ENCODE measurements at regions not wholly inside any gene's neighbourhood (a gene's known extent, or its start where the extent isn't known, plus 50 kb on each side); places are given as distances from the start of the nearest gene placed in this dataset.

DNA sequence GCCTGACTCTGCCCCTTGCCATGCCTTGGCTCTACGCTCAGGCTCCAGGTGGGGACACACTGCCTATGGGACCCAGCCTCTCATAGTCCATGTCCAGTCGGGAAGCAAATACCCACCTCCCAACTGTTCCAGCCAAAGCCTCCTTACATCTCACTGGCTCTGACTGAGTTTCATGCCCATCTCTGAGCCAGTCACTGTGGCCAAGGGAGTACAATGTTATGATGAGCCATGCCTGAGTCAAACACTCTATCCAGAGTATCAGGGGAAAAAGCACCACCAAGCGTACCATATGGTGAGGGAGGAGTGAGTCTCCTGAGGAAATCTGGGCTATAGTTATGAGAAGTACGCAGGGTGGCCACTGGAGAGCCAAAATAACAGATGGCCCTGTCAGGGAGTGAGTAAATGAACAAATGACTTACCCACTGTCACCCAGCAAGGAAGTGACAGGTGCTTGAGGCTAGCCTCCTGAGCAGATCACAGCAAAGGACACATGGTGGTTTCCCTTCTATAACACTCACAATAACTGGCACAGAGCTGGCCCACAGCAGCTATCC is 236.6 kb upstream of the GJB5 start:
- DNase-seq = no peak

- DNase-seq = no peak
Measured at GRCh38 chr1:34520111-34520510, 234.7 kb upstream of the GJB5 start.

DNA sequence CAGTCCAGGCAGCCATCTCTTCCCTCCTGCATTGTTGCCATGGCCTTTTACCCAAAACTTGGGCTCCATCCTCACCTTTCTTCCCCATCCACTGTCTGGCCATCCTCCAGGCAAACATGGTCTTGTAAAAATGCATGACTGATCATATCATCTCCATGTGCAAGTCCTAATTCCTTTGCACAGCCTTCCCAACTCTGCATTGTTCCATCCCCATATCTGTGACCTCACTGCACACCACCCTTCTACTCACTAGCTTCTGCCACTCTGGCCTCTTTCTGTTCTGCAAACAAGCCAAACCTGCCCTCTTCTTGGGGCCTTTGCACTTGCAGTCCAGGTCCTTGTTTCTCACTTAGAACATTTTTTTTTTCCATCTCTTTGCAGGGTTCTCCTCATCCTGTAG is 230.1 kb upstream of the GJB5 start:
- DNase-seq = no peak

DNA sequence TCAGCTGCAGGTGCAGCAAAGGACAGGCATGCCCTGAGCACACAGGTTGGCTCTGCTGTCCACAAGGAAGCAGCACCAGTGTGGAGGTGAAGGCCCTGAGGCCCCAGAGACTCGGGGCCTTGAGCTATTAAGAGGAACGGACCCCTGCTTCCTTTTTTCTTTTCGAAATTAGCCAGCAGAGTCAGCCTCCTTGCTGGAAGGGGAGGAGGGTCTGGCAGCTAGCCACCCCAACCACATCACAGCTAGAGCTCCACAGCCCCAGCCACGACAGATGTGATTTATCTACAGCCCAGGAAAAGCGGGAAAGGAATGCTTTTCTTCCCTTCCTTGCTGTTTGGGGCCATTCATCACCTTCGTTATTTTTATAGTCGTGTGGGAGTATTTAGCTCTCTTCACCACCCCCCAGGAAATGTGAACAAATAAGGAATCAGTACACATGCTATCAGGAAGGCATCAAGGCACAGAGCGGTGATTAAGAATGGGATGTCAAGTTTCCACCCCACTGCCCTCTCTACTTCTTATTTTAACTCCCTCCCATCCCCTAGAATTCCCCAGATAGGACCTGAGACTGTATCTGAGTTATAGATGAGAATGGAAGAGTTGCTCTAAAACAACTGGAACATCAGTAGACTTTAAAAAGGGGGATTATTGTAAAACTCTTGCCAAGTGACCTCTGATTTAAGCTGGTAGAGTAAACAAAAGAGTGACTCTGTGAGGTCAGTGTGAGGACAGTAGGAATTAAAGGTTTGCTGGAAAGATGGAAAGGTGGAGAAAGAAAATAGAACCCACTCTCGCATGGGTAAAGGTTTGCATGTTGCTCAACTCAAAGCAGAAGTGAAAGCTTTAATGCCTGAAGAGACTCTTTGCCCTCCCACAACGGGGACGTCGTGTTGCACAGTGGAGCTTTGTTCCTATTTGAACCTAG is 224.7 kb upstream of the GJB5 start:
- no peak for DNase-seq

DNA sequence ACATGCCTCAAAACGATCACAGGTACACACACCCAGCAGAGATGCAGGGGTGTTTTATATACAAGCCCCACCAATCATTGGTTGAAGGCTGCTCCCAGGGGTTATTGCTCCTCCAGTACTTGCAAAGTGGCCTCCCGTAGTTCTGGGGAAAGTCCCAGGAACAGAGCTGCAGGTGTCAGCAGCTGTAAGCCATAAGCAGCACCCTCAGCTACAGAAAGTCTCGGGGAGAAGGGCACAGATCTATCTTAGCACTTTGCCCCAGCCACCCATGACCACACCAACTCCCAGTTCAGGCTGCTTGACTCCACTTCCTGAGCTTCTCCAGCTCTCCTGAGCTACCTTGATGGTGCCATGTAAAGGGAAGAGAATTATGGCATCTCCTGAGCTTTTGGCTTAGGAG is 222.7 kb upstream of the GJB5 start:
- no peak for DNase-seq

DNA sequence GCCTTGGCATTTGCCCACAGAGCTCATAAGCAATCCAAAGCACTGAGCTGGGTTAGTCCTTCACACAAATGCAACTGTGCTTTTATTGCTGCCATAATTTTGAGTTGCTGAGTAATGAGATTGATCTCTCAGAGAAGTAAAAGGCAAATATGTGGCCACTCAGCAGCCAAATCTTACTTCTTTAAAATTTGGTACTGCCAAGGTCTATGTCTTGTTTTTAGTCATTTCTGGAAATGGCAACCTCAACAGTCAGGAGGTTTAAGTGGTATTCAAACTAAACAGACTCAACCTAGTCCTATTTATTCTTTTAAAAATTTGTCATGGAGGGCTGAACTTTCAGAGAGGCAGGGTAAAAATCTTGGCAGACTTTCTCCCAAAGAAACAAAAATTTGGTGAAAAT is 216.4 kb upstream of the GJB5 start:
- no peak for DNase-seq

DNA sequence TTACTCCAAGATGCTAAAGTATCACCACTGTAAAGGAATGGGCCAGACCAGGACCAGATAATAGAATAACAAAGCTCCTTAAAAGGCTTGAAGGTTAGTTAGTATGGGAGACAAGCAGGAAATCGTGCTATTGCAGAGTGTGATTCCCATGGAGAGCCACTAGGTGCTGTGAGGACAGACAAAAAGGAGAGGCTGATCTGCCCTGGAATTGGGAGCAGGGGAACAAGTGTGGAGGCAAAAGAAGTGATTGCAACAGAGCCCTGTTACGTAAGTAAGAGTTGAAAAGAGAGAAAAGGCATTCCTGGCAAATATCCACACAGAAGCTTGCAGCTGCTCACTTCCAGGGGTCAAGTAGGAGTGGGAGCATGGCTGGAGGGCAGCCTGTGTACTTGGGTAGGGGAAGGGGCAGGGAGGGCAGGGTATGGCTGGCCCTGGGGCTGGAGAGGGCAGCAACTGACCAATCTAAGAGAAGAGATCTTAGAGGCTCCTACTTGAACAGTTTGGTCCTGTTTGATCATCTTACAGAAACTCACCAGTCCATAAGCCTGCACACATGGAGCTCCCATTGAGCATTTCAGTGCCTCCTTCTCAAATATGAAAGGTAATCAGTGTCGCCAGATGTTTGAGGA is 207.7 kb upstream of the GJB5 start:
- no peak for DNase-seq

DNA sequence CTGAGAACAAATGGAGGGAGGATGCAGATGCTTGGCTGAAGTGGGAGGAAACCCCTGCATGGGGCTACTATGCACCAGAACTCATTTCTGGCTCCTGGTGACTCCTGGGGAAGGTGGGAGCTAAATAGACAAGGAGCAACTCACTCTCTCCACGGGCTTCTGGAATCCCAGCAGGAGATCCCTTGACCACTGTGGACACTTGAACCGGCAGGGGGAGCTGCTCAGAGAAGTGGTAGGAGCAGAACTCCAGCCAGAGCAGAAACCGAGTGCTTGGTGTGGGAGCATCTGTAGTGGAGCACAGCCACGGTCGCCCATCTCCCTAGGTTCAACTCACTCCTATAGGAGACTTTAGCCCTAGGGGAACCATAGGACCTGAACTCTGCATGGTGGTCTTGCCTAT is 205.6 kb upstream of the GJB5 start:
- DNase-seq = no peak

DNA sequence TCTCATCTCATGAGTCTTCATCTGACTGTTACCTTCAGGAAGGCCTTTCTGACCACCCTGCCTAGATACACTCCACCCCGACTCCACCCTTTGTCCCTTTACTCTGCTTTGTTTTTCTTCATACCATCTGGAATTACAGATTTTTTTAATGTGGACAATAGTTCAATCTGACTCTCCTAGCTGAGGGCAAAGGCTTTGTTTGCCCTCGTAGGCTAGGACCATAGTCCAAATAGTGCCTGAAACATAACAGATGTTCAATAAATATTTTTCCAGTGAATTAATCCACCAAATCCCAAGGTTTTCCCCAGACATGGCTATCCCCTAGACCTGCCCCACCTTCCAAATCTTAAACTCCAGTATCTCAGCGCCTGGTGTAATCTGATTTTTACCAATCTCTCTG is 176.5 kb upstream of the GJB5 start:
- DNase-seq = no peak

- no peak for DNase-seq
Measured at GRCh38 chr1:34582356-34582755, 172.5 kb upstream of the GJB5 start.

DNA sequence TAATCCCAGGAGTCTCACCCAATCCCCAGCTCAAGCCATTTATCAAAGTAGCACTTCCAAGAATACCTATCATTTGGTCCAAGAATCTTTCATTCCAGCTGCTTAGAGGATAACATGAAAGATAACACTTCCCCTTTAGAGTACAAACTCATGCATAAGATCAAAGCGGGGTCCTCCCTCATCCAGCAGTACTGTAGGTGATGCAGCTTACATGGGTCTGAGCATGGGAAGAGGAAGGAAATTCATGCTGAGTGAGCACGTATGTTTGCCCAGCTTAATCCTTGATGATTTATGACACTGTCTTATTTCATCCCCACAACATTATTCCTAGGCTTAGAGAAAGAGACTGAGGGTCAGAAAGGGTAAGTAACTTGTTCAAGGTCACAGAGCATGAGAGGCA is 167.1 kb upstream of the GJB5 start:
- DNase-seq = no peak

DNA sequence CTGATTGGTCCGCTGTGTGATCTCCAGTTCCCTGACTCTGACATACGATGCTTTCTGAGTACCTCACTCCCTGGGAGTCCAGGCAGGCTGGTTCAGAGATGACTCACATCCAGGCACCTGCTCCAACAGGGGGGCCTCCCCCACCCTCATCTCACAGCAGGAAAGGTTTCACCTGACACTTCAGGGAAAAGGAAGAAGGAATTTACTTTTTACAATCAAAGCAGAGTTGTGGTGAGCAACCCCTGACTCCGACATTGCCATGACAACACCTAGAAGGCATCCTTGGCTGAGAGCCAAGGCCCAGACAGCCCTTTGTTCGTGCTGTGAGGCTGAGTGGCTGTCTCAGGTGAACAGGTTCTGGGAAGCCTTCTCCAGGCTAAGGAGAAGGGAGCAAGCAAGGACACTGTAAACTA is 164.6 kb upstream of the GJB5 start:
- no peak for DNase-seq

GRCh38 chr1:34591751-34592629 is 162.9 kb upstream of the GJB5 start:
- DNase-seq = no peak

DNA sequence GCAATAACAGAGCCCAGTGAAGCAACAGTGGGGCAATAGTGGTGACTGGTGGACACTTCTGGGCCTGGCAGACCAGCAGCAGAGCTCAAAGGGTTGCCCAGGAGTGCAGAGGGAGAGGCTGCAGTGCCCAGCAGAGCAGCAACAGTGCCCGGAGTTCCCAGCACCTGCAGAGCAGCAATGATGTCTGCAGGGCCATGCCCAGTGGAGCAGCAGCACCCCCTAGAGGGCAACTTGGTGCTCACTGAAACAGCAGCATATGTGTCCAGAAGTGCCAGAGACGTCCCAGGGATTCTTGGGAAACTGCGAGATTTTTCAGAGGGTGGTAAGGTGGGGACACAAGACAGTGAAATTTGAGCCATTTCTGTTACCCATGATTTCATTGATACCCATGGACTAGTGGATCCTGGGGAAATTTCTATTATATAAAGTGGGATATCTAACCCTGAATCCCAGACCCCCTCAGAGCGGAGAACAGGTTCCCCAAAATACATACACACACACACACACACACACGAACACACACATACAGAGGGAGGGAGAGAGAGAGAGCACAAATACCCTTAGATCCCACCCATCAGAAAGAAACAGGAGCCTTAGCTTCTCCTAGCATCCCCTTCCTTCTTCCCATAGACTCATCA is 156.9 kb upstream of the GJB5 start:
- DNase-seq = peak; percentile 10 to 20

DNA sequence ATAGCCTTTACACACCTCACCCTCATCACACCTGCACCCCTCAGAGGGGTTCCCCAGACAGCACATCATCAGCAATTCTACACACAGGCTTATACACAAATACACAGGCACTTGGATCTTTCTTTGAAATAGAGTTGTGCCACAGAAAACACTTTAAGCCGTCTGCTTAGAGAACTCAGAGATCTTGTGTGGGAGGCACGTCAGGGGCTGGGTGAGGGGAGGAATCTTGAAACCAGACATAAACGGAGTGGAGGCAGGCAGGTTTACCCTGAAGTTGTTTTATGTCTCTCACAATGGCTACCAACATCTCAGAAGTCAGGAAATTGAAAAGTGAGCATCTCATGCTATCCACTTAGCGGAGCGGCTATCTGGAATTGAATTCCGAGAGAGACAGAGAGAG is 151.9 kb upstream of the GJB5 start:
- DNase-seq = no peak

DNA sequence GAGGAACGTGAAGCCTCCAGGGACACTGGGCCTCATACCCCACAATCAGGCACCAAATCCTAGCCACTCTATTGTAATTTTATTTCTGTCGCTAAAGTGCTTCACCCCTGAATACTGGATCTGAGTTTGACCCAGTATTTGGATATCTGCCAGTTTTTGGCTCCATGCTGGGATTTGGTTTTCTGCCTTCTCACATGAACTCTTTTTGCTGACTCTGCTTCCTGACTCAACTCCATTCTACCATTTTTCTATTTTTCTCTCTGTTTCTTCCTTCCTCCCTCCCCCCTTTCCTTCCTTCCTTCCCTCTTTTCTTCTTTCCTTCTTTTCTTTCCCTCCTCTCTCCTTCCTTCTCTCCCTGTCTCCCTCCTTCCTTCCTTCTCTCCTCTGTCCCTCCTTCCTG is 151.3 kb upstream of the GJB5 start:
- DNase-seq = no peak

- no peak for DNase-seq
Measured at GRCh38 chr1:34606504-34606903, 148.3 kb upstream of the GJB5 start.

- no peak for DNase-seq
Measured at GRCh38 chr1:34610063-34610462, 144.8 kb upstream of the GJB5 start.

- no peak for DNase-seq
Measured at GRCh38 chr1:34611571-34611970, 143.3 kb upstream of the GJB5 start.

GRCh38 chr1:34612091-34612827 is 142.6 kb upstream of the GJB5 start:
- no peak for DNase-seq

GRCh38 chr1:34617321-34618118 is 137.3 kb upstream of the GJB5 start:
- DNase-seq = no peak

Data from AML-193 (cell line).